ENCODE measurements at regions not wholly inside any gene's neighbourhood (a gene's known extent, or its start where the extent isn't known, plus 50 kb on each side); places are given as distances from the start of the nearest gene placed in this dataset.

DNA sequence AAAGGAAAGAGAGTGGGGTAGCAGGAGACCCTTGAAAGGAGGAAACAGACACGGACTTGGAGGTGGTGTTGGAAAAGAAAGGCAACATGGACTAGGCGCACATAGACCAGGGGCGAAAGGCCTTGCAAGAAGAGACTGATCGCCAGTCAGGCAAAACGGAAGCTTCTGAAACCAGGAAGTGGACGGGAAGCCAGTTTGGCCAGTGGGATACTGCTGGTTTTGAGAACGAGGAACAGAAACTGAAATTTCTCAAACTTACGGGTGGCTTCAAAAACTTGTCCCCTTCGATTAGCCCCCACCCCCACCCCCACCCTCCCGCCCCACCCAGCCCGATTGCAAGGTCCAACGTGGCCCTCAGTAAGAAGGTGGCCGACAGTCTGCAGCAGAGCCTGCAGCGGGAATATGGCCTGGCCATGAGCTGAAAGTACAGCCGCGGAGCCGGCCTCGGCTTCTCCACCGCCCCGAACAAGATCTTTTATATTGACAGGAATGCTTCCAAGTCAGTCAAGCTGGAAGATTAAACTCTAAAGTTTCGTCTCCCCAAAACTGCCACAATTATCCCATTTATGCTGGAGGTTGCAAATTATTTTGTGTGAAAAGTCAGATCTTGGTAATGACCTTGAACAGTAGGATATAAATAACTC is 364.7 kb downstream of the BCAT1 start:
- Histone ChIP-seq H3K27me3 (ENCODE audit: insufficient read depth, low read length) (no peaks in the 10 kb centered on the region), H3K9ac (ENCODE audit: low read length) (no peak overlapping the region), H2AFZ (ENCODE audit: low read depth, low read length, poor library complexity, severe bottlenecking) (no peak overlapping the region), H3K4me3 (replicated peaks in 1 of 2; ENCODE audit: low read depth in 1 of 2, low read length in 2 of 2) (no peak overlapping the region), H3K9me3 (ENCODE audit: control insufficient read depth in 1 of 2, insufficient read depth in 1 of 2, low read depth in 1 of 2, low read length in 2 of 2) (peaks cover 0 to 9% of the 10 kb centered on the region in 2 experiments; a peak in 1 of 4 replicates), H3K27ac (ENCODE audit: low read depth, low read length) (no peak overlapping the region), H3K36me3 (ENCODE audit: control insufficient read depth in 1 of 2, insufficient read depth in 2 of 2, low read length in 2 of 2) (no peaks in the 10 kb centered on the region), H3K9me2 (ENCODE audit: insufficient read depth) (no peaks in the 10 kb centered on the region), H3K4me2 (ENCODE audit: low read length) (no peak overlapping the region), H4K20me1 (ENCODE audit: insufficient read depth) (no peaks in the 10 kb centered on the region), H3K79me2 (ENCODE audit: insufficient read depth, low read length) (no peaks in the 10 kb centered on the region), H3K4me1 (ENCODE audit: control insufficient read depth in 1 of 2, insufficient read depth in 2 of 2, low read length in 2 of 2) (no peaks in the 10 kb centered on the region)
- ChIA-PET RAD21 (ENCODE audit: low non-redundant PET in 1 of 2, low total read pairs in 2 of 2, uncharacterized antibody in 2 of 2, unreplicated experiment in 2 of 2) (no interaction called here), CTCF (no interaction called here), POLR2A (no interaction called here)
- intact Hi-C loops (cut with micrococcal nuclease): no loop called here
- TF ChIP-seq FOSL1 (IDR thresholded peaks at IDR 0.05; ENCODE audit: low read depth): no peak
- no peak for TF ChIP-seq RAD21 (IDR thresholded peaks at IDR 0.05; ENCODE audit: low read depth)
- TF ChIP-seq POLR2A (IDR thresholded peaks at IDR 0.05; ENCODE audit: borderline replicate concordance, extremely low read depth, insufficient read depth, insufficient read length): no peak
- no peak for TF ChIP-seq SP1 (IDR thresholded peaks at IDR 0.05; ENCODE audit: low read depth)
- TF ChIP-seq, protein P1, sequence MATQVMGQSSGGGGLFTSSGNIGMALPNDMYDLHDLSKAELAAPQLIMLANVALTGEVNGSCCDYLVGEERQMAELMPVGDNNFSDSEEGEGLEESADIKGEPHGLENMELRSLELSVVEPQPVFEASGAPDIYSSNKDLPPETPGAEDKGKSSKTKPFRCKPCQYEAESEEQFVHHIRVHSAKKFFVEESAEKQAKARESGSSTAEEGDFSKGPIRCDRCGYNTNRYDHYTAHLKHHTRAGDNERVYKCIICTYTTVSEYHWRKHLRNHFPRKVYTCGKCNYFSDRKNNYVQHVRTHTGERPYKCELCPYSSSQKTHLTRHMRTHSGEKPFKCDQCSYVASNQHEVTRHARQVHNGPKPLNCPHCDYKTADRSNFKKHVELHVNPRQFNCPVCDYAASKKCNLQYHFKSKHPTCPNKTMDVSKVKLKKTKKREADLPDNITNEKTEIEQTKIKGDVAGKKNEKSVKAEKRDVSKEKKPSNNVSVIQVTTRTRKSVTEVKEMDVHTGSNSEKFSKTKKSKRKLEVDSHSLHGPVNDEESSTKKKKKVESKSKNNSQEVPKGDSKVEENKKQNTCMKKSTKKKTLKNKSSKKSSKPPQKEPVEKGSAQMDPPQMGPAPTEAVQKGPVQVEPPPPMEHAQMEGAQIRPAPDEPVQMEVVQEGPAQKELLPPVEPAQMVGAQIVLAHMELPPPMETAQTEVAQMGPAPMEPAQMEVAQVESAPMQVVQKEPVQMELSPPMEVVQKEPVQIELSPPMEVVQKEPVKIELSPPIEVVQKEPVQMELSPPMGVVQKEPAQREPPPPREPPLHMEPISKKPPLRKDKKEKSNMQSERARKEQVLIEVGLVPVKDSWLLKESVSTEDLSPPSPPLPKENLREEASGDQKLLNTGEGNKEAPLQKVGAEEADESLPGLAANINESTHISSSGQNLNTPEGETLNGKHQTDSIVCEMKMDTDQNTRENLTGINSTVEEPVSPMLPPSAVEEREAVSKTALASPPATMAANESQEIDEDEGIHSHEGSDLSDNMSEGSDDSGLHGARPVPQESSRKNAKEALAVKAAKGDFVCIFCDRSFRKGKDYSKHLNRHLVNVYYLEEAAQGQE (IDR thresholded peaks at IDR 0.05; ENCODE audit: low read depth): no peak
- TF ChIP-seq, protein P2, sequence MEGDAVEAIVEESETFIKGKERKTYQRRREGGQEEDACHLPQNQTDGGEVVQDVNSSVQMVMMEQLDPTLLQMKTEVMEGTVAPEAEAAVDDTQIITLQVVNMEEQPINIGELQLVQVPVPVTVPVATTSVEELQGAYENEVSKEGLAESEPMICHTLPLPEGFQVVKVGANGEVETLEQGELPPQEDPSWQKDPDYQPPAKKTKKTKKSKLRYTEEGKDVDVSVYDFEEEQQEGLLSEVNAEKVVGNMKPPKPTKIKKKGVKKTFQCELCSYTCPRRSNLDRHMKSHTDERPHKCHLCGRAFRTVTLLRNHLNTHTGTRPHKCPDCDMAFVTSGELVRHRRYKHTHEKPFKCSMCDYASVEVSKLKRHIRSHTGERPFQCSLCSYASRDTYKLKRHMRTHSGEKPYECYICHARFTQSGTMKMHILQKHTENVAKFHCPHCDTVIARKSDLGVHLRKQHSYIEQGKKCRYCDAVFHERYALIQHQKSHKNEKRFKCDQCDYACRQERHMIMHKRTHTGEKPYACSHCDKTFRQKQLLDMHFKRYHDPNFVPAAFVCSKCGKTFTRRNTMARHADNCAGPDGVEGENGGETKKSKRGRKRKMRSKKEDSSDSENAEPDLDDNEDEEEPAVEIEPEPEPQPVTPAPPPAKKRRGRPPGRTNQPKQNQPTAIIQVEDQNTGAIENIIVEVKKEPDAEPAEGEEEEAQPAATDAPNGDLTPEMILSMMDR (IDR thresholded peaks at IDR 0.05 in 2 of 3, conservative IDR thresholded peaks at IDR 0.05 in 1 of 3; ENCODE audit: borderline replicate concordance in 1 of 3, insufficient read depth in 1 of 3, low read depth in 2 of 3, low read length in 2 of 3): no peak
- no peak for DNase-seq (ENCODE audit: low read depth, low spot score)
- no peak for ATAC-seq
- no TSS peak for BruUV-seq (replicated peaks)

All from HCT116 (cell line).